OCI-LY3 (cell line): ENCODE measurements at regions not wholly inside any gene's neighbourhood (a gene's known extent, or its start where the extent isn't known, plus 50 kb on each side); places are given as distances from the start of the nearest gene placed in this dataset.

Experiments
- H2AFZ ChIP-seq: fragments of 200-600, 300-600 bp; shearing (Covaris generic); 2 replicates; pipeline ENCODE4 v1.6.0; 2014; ENCODE audit warnings: antibody characterized with exemption, low read depth, low read length
- H3K27ac ChIP-seq: fragments of 200-600, 300-600 bp; sonication (generic); 2 replicates; pipeline ENCODE4 v1.5.1; 2014; ENCODE audit warnings: mild to moderate bottlenecking, low read length, moderate library complexity, mixed read lengths
- H3K27me3 ChIP-seq: fragments of 200-600, 300-600 bp; sonication (generic); 2 replicates; pipeline ENCODE4 v1.6.1; 2014; ENCODE audit warnings: low read depth, low read length, mixed read lengths
- H3K36me3 ChIP-seq: fragments of 200-600, 300-600 bp; sonication (generic); replicated peaks from 2 replicates; pipeline ENCODE3; 2014; ENCODE audit warnings: low read depth, low read length, mixed read lengths
- H3K4me1 ChIP-seq: fragments of 300-600, 200-600 bp; sonication (generic); 2 replicates; pipeline ENCODE4 v1.6.1; 2014; ENCODE audit warnings: low read length, mixed read lengths
- H3K4me2 ChIP-seq: fragments of 200-600, 300-600 bp; sonication (generic); 2 replicates; pipeline ENCODE4 v1.6.1; 2014; ENCODE audit warnings: low read length, mixed read lengths
- H3K4me3 ChIP-seq: fragments of 300-600, 200-600 bp; sonication (generic); 2 replicates; pipeline ENCODE4 v1.5.1; 2014; ENCODE audit warnings: antibody characterized with exemption, mild to moderate bottlenecking, low read length, moderate library complexity
- H3K79me2 ChIP-seq: fragments of 300-600, 200-600 bp; shearing (Covaris generic); 2 replicates; pipeline ENCODE4 v1.6.1; 2014; ENCODE audit warnings: mild to moderate bottlenecking, low read length, mixed read lengths
- H3K9ac ChIP-seq: fragments of 300-600, 200-600 bp; shearing (Covaris generic); 2 replicates; pipeline ENCODE4 v1.6.0; 2014; ENCODE audit warnings: mild to moderate bottlenecking, low read length, moderate library complexity
- H3K9me3 ChIP-seq: fragments of 200-600, 300-600 bp; shearing (Covaris generic); 2 replicates; pipeline ENCODE4 v1.6.1; 2014; ENCODE audit warnings: low read length, mixed read lengths; ENCODE audit not compliant: insufficient read depth
- H4K20me1 ChIP-seq: fragments of 200-600, 300-600 bp; sonication (generic); 2 replicates; pipeline ENCODE4 v1.6.1; 2016; ENCODE audit warnings: low read length, mixed read lengths; ENCODE audit not compliant: insufficient read depth
- EZH2phosphoT487 ChIP-seq: fragments of 200-600 bp; shearing (Covaris generic); IDR thresholded peaks from 2 replicates; pipeline ENCODE4 v1.6.1; 2018; ENCODE audit warnings: antibody characterized with exemption, mixed run types, low read depth
- TF ChIP-seq, protein P1 (sequence below): fragments of 200-600, 300-600 bp; sonication (generic); IDR thresholded peaks from 2 replicates; pipeline ENCODE4 v1.5.1; 2014; ENCODE audit warnings: antibody characterized with exemption, low read length, low read depth

GRCh38 chr20:60507087-60507694 is 549.0 kb downstream of the CDH26 start:
- no peaks in the 10 kb centered on the region for H3K9me3 ChIP-seq
- no peaks in the 10 kb centered on the region for H4K20me1 ChIP-seq
- TF ChIP-seq, protein P1, sequence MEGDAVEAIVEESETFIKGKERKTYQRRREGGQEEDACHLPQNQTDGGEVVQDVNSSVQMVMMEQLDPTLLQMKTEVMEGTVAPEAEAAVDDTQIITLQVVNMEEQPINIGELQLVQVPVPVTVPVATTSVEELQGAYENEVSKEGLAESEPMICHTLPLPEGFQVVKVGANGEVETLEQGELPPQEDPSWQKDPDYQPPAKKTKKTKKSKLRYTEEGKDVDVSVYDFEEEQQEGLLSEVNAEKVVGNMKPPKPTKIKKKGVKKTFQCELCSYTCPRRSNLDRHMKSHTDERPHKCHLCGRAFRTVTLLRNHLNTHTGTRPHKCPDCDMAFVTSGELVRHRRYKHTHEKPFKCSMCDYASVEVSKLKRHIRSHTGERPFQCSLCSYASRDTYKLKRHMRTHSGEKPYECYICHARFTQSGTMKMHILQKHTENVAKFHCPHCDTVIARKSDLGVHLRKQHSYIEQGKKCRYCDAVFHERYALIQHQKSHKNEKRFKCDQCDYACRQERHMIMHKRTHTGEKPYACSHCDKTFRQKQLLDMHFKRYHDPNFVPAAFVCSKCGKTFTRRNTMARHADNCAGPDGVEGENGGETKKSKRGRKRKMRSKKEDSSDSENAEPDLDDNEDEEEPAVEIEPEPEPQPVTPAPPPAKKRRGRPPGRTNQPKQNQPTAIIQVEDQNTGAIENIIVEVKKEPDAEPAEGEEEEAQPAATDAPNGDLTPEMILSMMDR, result no peak
- TF ChIP-seq EZH2phosphoT487, result no peak
- H3K4me3 ChIP-seq, result no peak overlapping the region
- no peaks in the 10 kb centered on the region for H3K36me3 ChIP-seq
- no peak overlapping the region for H3K9ac ChIP-seq
- no peaks in the 10 kb centered on the region for H3K4me1 ChIP-seq
- H3K27ac ChIP-seq, result no peak overlapping the region
- peaks cover 10% of the 10 kb centered on the region; the same call in 1 of the 2 replicates for H3K27me3 ChIP-seq
- H3K4me2 ChIP-seq, result no peak overlapping the region
- no peak overlapping the region for H2AFZ ChIP-seq
- no peaks in the 10 kb centered on the region for H3K79me2 ChIP-seq

DNA sequence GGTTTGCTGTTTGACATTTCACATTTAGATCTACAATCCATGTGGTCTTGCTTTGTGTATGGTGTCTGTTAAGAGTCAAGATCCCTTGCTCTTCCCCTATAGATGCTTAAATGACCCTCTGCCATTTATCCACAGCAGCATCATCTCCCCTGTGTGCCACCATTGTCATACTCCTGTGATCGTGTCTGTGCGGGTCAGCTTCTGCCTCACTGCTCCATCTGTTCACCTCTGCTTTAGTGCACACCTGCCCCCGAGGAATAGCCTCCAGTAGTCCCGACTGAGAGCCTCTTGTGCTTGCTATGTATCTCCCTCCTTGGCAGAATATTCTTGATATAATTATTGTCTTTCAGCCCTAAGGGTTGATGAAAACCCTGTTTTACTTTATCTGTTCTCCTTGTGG is 551.2 kb downstream of the CDH26 start:
- no peak overlapping the region for H2AFZ ChIP-seq
- TF ChIP-seq, protein P1, result no peak
- TF ChIP-seq EZH2phosphoT487, result no peak

GRCh38 chr20:60510356-60510755 is 552.1 kb downstream of the CDH26 start:
- TF ChIP-seq, protein P1, result no peak
- Histone ChIP-seq H2AFZ (no peak overlapping the region), H3K4me1 (no peaks in the 10 kb centered on the region), H3K27me3 (peaks cover 16% of the 10 kb centered on the region; the same call in 1 of the 2 replicates), H4K20me1 (no peaks in the 10 kb centered on the region), H3K79me2 (no peaks in the 10 kb centered on the region), H3K9ac (no peak overlapping the region), H3K4me2 (no peak overlapping the region), H3K27ac (no peak overlapping the region), H3K9me3 (no peaks in the 10 kb centered on the region), H3K4me3 (no peak overlapping the region), H3K36me3 (no peaks in the 10 kb centered on the region)

More for the DNA sequence above, 551.2 kb downstream of the CDH26 start:
- no peaks in the 10 kb centered on the region for H3K36me3 ChIP-seq
- no peaks in the 10 kb centered on the region for H4K20me1 ChIP-seq
- H3K4me2 ChIP-seq, result no peak overlapping the region
- H3K27ac ChIP-seq, result no peak overlapping the region
- H3K9me3 ChIP-seq, result no peaks in the 10 kb centered on the region
- no peaks in the 10 kb centered on the region for H3K79me2 ChIP-seq
- H3K9ac ChIP-seq, result no peak overlapping the region
- H3K4me1 ChIP-seq, result no peaks in the 10 kb centered on the region
- peaks cover 16% of the 10 kb centered on the region; the same call in 1 of the 2 replicates for H3K27me3 ChIP-seq
- no peak overlapping the region for H3K4me3 ChIP-seq

- H3K4me3 ChIP-seq, result no peak overlapping the region
- no peak for TF ChIP-seq EZH2phosphoT487
- no peak overlapping the region for H2AFZ ChIP-seq
- no peak overlapping the region for H3K27ac ChIP-seq
- H3K9me3 ChIP-seq, result no peaks in the 10 kb centered on the region
- no peak overlapping the region for H3K4me2 ChIP-seq
- no peaks in the 10 kb centered on the region for H4K20me1 ChIP-seq
- H3K9ac ChIP-seq, result no peak overlapping the region
- H3K79me2 ChIP-seq, result no peaks in the 10 kb centered on the region
- no peaks in the 10 kb centered on the region for H3K4me1 ChIP-seq
- peaks cover 14% of the 10 kb centered on the region; the same call in 1 of the 2 replicates for H3K27me3 ChIP-seq
- no peaks in the 10 kb centered on the region for H3K36me3 ChIP-seq
These were observed 554.2 kb downstream of the CDH26 start for GRCh38 chr20:60512443-60512842.
